K562 (cell line): ENCODE measurements at regions not wholly inside any gene's neighbourhood (a gene's known extent, or its start where the extent isn't known, plus 50 kb on each side); places are given as distances from the start of the nearest gene placed in this dataset.

Experiments used
- ARHGAP35 ChIP-seq: fragments of 450-650 bp; IDR thresholded peaks from 2 replicates; pipeline ENCODE4 v1.6.1; 2018; ENCODE audit not compliant: partially characterized antibody
- C11orf30 ChIP-seq: fragments of 450-650 bp; IDR thresholded peaks from 2 replicates; pipeline ENCODE4 v1.6.1; 2016; ENCODE audit warnings: low read depth, mild to moderate bottlenecking
- DDX20 ChIP-seq: fragments of 450-650 bp; IDR thresholded peaks from 2 replicates; pipeline ENCODE4 v1.6.1; 2016; ENCODE audit warnings: missing genetic modification characterization, low read depth, mild to moderate bottlenecking, missing compliant biosample characterization, moderate library complexity
- DPF2 ChIP-seq: fragments of 450-650 bp; IDR thresholded peaks from 2 replicates; pipeline ENCODE4 v1.6.1; 2016
- FOXM1 ChIP-seq, 2 experiments: fragments of 450-650 bp in 1 of 2; sonication (generic) in 1 of 2; formaldehyde crosslinking in 1 of 2; IDR thresholded peaks; 2 replicates each; pipeline versions ENCODE4 v1.6.1 to v1.9.0; 2017 to 2022; ENCODE audit warnings: low read depth in 2 of 2, mild to moderate bottlenecking in 2 of 2, missing genetic modification reagents in 1 of 2, moderate library complexity in 1 of 2
- IRF2 ChIP-seq: sonication (generic); formaldehyde crosslinking; IDR thresholded peaks from 2 replicates; pipeline ENCODE4 v1.8.1; 2022; ENCODE audit warnings: mild to moderate bottlenecking, missing genetic modification reagents
- MCM5 ChIP-seq: fragments of 450-650 bp; IDR thresholded peaks from 2 replicates; pipeline ENCODE4 v1.6.1; 2016; ENCODE audit warnings: low read depth
- RBM14 ChIP-seq: fragments of 200-400 bp; formaldehyde crosslinking; IDR thresholded peaks from 2 replicates; pipeline ENCODE4 v1.6.1; 2018; ENCODE audit warnings: low read depth, mild to moderate bottlenecking, low read length, moderate library complexity, borderline replicate concordance; ENCODE audit not compliant: insufficient read depth
- RBM39 ChIP-seq: fragments of 200-400 bp; formaldehyde crosslinking; optimal IDR thresholded peaks from 2 replicates; pipeline ENCODE3; 2018; ENCODE audit warnings: low read depth, low read length
- RFX5 ChIP-seq: IDR thresholded peaks from 2 replicates; pipeline ENCODE4 v1.6.1; 2011; ENCODE audit warnings: low read depth, mild to moderate bottlenecking, improper control_type of control experiment, low read length
- SAFB ChIP-seq: fragments of 200-400 bp; formaldehyde crosslinking; IDR thresholded peaks from 2 replicates; pipeline ENCODE4 v1.6.1; 2017; ENCODE audit warnings: low read depth, low read length, borderline replicate concordance
- SRF ChIP-seq, 2 experiments: fragments of 250-450, 450-650 bp in 1 of 2; sonication (Bioruptor Pico) in 1 of 2; sonication (generic) in 1 of 2; formaldehyde crosslinking; IDR thresholded peaks; 2 replicates each; pipeline versions ENCODE4 v1.5.0 to v1.5.1; 2020 to 2022; ENCODE audit warnings: mild to moderate bottlenecking in 1 of 2, missing genetic modification reagents in 1 of 2
- TSC22D4 ChIP-seq: fragments of 450-650 bp; IDR thresholded peaks from 2 replicates; pipeline ENCODE4 v1.6.1; 2016; ENCODE audit warnings: missing genetic modification characterization, missing biosample characterization, control low read depth
- ZNF431 ChIP-seq: sonication (generic); formaldehyde crosslinking; IDR thresholded peaks from 2 replicates; pipeline ENCODE4 v1.8.0; 2022; ENCODE audit warnings: mild to moderate bottlenecking, missing genetic modification reagents
- TF ChIP-seq, protein P1 (sequence below): fragments of 250-450 bp; sonication (Bioruptor Pico); IDR thresholded peaks from 2 replicates; pipeline ENCODE4 v1.8.0; 2021; ENCODE audit warnings: borderline replicate concordance, mild to moderate bottlenecking, moderate library complexity; ENCODE audit not compliant: poor library complexity, severe bottlenecking
- TF ChIP-seq, protein P2 (sequence below), 2 experiments: IDR thresholded peaks in 1 of 2; conservative IDR thresholded peaks in 1 of 2; 2 replicates each; pipeline ENCODE4 v1.6.1; 2016; ENCODE audit warnings: low read depth in 2 of 2, mild to moderate bottlenecking in 1 of 2, missing compliant biosample characterization in 1 of 2, missing genetic modification characterization in 1 of 2, moderate library complexity in 1 of 2
- TF ChIP-seq, protein P3 (sequence below): fragments of 250-450 bp; sonication (Bioruptor Pico); IDR thresholded peaks from 2 replicates; pipeline ENCODE4 v1.4.0; 2020
- TF ChIP-seq, protein P4 (sequence below): fragments of 250-450 bp; sonication (Bioruptor Pico); IDR thresholded peaks from 2 replicates; pipeline ENCODE4 v1.9.0; 2021; ENCODE audit warnings: mild to moderate bottlenecking, inconsistent platforms
- TF ChIP-seq, protein P5 (sequence below): fragments of 450-650 bp; formaldehyde crosslinking; IDR thresholded peaks from 2 replicates; pipeline ENCODE4 v1.4.0; 2022; ENCODE audit warnings: mild to moderate bottlenecking, moderate library complexity

DNA sequence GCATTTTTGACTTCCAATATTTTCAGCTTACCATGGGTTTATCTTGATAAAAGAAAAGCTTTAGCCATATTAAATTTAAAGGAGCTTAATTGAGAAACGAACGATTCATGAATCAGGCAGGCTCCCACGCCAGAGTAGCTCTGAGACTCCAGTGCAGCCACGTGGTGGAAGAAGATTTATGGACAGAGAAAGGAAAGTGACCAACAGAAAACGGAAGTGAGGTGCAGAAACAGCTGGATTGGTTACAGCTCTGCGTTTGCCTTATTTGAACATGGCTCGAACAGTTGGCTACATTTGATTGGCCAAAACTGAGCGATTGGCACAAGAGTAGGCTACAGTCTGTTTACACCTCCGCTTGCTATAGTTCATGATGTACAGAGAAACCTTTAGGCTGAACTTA is 395.4 kb downstream of the GATA3 start (continued):
- TF ChIP-seq, protein P1, sequence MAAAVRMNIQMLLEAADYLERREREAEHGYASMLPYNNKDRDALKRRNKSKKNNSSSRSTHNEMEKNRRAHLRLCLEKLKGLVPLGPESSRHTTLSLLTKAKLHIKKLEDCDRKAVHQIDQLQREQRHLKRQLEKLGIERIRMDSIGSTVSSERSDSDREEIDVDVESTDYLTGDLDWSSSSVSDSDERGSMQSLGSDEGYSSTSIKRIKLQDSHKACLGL, result no peak
- TF ChIP-seq FOXM1 (IDR thresholded peaks at IDR 0.05; ENCODE audit: low read depth) (peak; percentile 73; the same call in 1 of the 2 replicates), FOXM1 (CRISPR knock-in tag; IDR thresholded peaks at IDR 0.05; ENCODE audit: low read depth) (no peak), C11orf30 (no peak), DPF2 (no peak), RFX5 (no peak), TSC22D4 (no peak), SAFB (no peak), RBM39 (no peak), IRF2 (CRISPR knock-in tag) (no peak), MCM5 (no peak), ARHGAP35 (no peak), RBM14 (no peak), SRF (CRISPR knock-in tag; IDR thresholded peaks at IDR 0.05) (peak in 1 of 2 experiments; percentile 75; a peak in 2 of 4 replicates), ZNF431 (CRISPR knock-in tag) (no peak), DDX20 (no peak)
- TF ChIP-seq, protein P2, sequence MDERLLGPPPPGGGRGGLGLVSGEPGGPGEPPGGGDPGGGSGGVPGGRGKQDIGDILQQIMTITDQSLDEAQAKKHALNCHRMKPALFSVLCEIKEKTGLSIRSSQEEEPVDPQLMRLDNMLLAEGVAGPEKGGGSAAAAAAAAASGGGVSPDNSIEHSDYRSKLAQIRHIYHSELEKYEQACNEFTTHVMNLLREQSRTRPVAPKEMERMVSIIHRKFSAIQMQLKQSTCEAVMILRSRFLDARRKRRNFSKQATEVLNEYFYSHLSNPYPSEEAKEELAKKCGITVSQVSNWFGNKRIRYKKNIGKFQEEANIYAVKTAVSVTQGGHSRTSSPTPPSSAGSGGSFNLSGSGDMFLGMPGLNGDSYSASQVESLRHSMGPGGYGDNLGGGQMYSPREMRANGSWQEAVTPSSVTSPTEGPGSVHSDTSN (CRISPR knock-in tag; IDR thresholded peaks at IDR 0.05; ENCODE audit: low read depth), result no peak
- TF ChIP-seq, protein P2 (tag; conservative IDR thresholded peaks at IDR 0.05; ENCODE audit: low read depth), result peak; percentile 76
- TF ChIP-seq, protein P3, sequence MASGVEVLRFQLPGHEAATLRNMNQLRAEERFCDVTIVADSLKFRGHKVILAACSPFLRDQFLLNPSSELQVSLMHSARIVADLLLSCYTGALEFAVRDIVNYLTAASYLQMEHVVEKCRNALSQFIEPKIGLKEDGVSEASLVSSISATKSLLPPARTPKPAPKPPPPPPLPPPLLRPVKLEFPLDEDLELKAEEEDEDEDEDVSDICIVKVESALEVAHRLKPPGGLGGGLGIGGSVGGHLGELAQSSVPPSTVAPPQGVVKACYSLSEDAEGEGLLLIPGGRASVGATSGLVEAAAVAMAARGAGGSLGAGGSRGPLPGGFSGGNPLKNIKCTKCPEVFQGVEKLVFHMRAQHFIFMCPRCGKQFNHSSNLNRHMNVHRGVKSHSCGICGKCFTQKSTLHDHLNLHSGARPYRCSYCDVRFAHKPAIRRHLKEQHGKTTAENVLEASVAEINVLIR (CRISPR knock-in tag), result no peak
- TF ChIP-seq, protein P4, sequence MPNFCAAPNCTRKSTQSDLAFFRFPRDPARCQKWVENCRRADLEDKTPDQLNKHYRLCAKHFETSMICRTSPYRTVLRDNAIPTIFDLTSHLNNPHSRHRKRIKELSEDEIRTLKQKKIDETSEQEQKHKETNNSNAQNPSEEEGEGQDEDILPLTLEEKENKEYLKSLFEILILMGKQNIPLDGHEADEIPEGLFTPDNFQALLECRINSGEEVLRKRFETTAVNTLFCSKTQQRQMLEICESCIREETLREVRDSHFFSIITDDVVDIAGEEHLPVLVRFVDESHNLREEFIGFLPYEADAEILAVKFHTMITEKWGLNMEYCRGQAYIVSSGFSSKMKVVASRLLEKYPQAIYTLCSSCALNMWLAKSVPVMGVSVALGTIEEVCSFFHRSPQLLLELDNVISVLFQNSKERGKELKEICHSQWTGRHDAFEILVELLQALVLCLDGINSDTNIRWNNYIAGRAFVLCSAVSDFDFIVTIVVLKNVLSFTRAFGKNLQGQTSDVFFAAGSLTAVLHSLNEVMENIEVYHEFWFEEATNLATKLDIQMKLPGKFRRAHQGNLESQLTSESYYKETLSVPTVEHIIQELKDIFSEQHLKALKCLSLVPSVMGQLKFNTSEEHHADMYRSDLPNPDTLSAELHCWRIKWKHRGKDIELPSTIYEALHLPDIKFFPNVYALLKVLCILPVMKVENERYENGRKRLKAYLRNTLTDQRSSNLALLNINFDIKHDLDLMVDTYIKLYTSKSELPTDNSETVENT (CRISPR knock-in tag), result no peak
- TF ChIP-seq, protein P5, sequence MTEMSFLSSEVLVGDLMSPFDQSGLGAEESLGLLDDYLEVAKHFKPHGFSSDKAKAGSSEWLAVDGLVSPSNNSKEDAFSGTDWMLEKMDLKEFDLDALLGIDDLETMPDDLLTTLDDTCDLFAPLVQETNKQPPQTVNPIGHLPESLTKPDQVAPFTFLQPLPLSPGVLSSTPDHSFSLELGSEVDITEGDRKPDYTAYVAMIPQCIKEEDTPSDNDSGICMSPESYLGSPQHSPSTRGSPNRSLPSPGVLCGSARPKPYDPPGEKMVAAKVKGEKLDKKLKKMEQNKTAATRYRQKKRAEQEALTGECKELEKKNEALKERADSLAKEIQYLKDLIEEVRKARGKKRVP, result no peak
